Hepatocyte (in vitro differentiated cells): ENCODE measurements at regions not wholly inside any gene's neighbourhood (a gene's known extent, or its start where the extent isn't known, plus 50 kb on each side); places are given as distances from the start of the nearest gene placed in this dataset.

Experiments
- CTCF ChIP-seq: fragments of 200-600 bp; sonication (generic); IDR thresholded peaks from 2 replicates; pipeline ENCODE4 v1.5.1; 2016; ENCODE audit warnings: antibody characterized with exemption, mild to moderate bottlenecking; ENCODE audit not compliant: poor library complexity
- EZH2 ChIP-seq: fragments of 200-600 bp; sonication (generic); IDR thresholded peaks from 2 replicates; pipeline ENCODE4 v1.6.1; 2016; ENCODE audit warnings: antibody characterized with exemption, mild to moderate bottlenecking, borderline replicate concordance

GRCh38 chr9:20043461-20043860 is 254.6 kb upstream of the SLC24A2 start:
- TF ChIP-seq EZH2 (no peak), CTCF (no peak)
